ENCODE measurements at regions not wholly inside any gene's neighbourhood (a gene's known extent, or its start where the extent isn't known, plus 50 kb on each side); places are given as distances from the start of the nearest gene placed in this dataset.
"Not testable (repeated sequence)": the region's sequence is repeated elsewhere in the genome, so short reads cannot be mapped to it uniquely, and the experiment has no call there.

DNA sequence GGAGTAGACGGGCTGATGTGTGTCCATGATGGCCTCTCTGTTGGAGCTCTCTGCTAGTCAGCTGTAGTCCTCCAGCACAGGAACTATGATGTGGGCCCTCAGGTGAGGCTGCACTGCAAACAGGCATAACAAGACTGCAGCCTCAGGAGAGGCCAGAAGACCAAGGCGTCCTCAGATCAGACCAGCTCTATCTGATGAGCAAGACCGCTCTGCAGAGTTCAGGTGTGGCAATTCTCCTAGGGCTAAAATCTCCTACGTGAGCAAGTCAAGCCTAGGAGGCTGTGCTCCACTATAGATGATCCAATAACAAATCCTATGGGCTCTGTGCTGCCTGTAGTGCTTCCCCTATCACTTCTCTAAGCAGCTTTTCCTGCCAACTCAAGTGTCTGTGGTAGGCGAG lies 633.4 kb upstream of the SYNCRIP start:
- DNase-seq (no peak), ATAC-seq (no peak)
- Mint-ChIP-seq H3K4me1 (ENCODE audit: low read depth) (no peaks in the 10 kb centered on the region), H3K27me3 (ENCODE audit: low read depth) (no peaks in the 10 kb centered on the region), H3K9me3 (peaks cover 9% of the 10 kb centered on the region), H3K36me3 (ENCODE audit: insufficient read depth) (no peaks in the 10 kb centered on the region), H3K4me3 (no peak overlapping the region)

DNA sequence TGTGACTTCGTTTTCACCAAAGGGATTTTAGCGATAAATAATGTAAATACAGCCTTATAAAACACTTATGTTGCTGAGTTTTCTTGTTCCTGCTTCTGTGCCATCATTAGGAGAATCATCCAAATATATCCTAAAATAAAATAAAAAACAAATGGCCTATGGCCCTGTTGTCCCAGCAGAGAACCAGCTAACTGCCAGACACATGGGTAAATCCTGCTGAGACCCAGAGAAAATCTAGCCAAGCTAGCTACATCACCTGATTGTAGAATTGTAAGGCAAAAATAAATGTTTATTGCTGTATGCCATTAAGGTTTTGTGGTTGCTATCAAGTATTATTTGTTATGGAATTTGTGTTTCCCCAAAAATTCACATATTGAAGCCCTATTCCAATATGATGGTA lies 631.2 kb upstream of the SYNCRIP start:
- Mint-ChIP-seq H3K9me3 (peaks cover 13% of the 10 kb centered on the region), H3K4me1 (ENCODE audit: low read depth) (no peaks in the 10 kb centered on the region), H3K36me3 (ENCODE audit: insufficient read depth) (no peaks in the 10 kb centered on the region), H3K4me3 (no peak overlapping the region), H3K27me3 (ENCODE audit: low read depth) (no peaks in the 10 kb centered on the region)
- DNase-seq (no peak), ATAC-seq (no peak)

DNA sequence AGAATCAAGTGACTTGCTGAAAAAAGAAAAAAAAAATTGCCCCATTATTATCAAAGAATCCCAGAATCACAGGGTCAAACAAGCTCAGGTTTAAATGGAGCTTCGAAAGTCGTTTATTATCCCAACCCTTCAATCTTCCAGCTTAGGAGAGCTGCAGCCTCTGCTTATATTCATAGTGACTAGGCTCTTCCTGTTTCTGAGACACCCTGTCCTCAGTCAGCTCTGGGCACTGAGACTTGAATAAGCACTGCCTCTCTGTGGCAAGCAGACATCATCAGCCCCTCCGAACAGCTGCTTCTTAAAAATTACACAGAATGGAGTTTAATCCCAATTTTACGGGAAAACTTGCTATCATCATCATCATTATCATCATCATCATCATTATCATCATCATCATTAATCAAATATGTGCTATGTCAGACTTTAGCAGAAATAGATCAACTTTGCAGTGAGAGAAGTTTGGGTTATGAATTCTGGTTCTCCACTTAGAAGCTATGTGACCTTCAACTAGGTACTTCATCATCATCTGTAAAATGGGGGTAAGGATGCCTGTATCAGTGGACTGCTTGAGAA lies 614.0 kb upstream of the SYNCRIP start:
- DNase-seq, result no peak
- no peaks in the 10 kb centered on the region for H3K36me3 Mint-ChIP-seq (ENCODE audit: insufficient read depth)
- no peaks in the 10 kb centered on the region for H3K27me3 Mint-ChIP-seq (ENCODE audit: low read depth)

DNA sequence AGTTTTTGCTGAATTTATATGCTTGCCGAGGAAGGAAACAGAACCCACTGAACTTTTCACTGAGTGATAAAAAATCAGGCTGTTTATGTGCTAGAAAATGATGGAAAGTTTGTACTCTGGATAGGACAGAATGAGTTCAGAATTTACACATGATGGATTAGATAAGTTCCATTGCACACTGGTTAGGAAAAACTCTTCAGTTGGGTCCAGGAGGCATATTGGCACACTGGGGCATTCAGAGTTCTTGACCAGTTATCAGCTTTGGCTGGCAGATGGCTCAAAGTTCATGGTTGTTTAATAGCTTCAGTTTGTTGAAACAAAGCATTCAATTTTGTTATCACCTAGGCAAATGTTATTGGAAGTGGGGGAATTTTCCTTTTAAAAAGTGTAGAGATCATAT lies 613.3 kb upstream of the SYNCRIP start:
- no peak for ATAC-seq
- Mint-ChIP-seq H3K27me3 (ENCODE audit: low read depth) (no peaks in the 10 kb centered on the region), H3K36me3 (ENCODE audit: insufficient read depth) (no peaks in the 10 kb centered on the region), H3K4me1 (ENCODE audit: low read depth) (no peaks in the 10 kb centered on the region), H3K4me3 (no peak overlapping the region), H3K9me3 (peaks cover 6% of the 10 kb centered on the region)
- no peak for DNase-seq

More for the DNA sequence above, 614.0 kb upstream of the SYNCRIP start:
- H3K4me1 Mint-ChIP-seq (ENCODE audit: low read depth), result no peaks in the 10 kb centered on the region
- peaks cover 6% of the 10 kb centered on the region for H3K9me3 Mint-ChIP-seq
- ATAC-seq, result no peak
- H3K4me3 Mint-ChIP-seq, result no peak overlapping the region

DNA sequence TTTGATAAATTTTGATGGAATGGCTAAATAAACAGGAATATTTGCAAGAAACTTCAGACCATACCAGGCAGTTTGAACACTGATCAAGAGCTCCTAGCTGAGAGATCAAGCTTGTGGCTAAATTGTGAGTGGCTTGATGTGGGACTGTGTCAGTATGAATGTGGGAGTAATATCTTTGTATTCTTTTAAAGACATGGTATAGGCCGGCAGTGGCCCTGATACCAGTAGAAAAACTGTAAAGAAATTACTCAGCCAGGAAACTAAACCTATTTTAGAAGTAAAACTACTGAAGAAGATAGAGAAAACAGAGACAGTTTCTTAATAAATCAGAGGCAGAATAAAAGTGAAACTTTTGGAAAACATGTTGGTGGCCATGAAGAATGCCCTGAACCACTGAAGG lies 608.4 kb upstream of the SYNCRIP start:
- no peaks in the 10 kb centered on the region for H3K36me3 Mint-ChIP-seq (ENCODE audit: insufficient read depth)
- no peaks in the 10 kb centered on the region for H3K27me3 Mint-ChIP-seq (ENCODE audit: low read depth)
- no peak overlapping the region for H3K4me3 Mint-ChIP-seq
- DNase-seq (no peak), ATAC-seq (no peak)
- H3K9me3 Mint-ChIP-seq, result no peaks in the 10 kb centered on the region
- no peaks in the 10 kb centered on the region for H3K4me1 Mint-ChIP-seq (ENCODE audit: low read depth)

DNA sequence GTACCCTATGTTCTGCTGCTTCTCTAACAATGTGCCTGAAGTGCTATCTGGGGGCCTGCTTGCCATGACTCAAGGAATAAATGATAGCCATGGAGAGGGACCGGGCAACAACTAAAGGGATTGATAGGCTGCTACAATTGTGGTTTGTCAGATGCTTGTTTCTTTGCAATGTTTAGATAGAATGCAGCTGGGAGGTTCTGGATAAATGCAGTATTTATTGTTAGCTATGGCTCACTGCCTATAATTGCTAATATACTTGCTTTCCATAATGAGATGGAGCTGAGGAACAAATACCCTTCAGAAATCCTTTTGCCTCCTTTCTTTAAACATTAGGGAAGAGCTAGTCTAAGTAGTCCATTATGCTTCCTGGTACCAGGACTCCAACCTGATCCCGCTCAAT lies 575.2 kb upstream of the SYNCRIP start:
- no peaks in the 10 kb centered on the region for H3K36me3 Mint-ChIP-seq (ENCODE audit: insufficient read depth)
- ATAC-seq (no peak), DNase-seq (no peak)
- no peak overlapping the region for H3K4me3 Mint-ChIP-seq
- H3K27me3 Mint-ChIP-seq (ENCODE audit: low read depth), result no peaks in the 10 kb centered on the region
- H3K4me1 Mint-ChIP-seq (ENCODE audit: low read depth), result no peaks in the 10 kb centered on the region
- H3K9me3 Mint-ChIP-seq, result no peaks in the 10 kb centered on the region

DNA sequence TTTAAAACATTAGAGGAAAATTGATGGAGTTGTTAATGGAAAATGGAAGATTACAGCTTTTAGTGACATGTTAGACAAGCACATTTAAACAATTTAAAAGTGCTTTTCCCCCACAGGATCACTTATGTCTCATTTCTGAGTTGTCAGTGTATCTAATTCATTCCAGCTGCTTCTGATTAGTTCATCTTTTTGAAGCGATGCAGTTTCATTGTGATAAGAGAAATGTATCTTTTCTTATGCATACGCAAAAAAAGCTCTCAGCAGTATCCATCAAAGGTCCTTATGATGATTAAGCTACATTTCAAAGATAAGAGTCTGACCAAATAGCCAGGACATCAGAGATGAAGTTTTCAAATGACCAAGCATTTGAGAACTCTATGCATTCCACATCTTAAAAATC lies 572.6 kb upstream of the SYNCRIP start:
- Mint-ChIP-seq H3K4me3 (no peak overlapping the region), H3K27me3 (ENCODE audit: low read depth) (no peaks in the 10 kb centered on the region), H3K9me3 (no peaks in the 10 kb centered on the region), H3K36me3 (ENCODE audit: insufficient read depth) (no peaks in the 10 kb centered on the region), H3K4me1 (ENCODE audit: low read depth) (no peaks in the 10 kb centered on the region)
- no peak for DNase-seq
- ATAC-seq, result no peak

DNA sequence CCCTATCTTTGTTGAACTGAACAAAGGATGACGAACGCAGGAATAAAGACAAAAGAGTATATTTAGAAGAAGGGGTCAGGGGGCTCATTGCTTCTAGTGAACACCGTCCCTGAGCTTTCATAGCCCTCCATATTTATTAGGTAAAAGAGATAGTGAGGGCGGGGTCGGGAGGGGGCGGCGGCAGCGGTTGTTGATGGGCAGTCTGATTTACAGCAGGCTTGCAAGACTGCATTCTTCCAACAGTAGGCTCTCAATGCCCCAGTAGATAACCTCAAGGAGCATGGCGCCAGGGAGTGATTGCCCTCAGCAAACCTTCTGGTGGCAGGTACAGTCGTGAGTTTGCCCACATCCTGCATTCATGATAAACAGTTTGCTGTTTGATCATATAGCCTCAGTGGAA lies 563.3 kb upstream of the SYNCRIP start:
- no peaks in the 10 kb centered on the region for H3K27me3 Mint-ChIP-seq (ENCODE audit: low read depth)
- no peaks in the 10 kb centered on the region for H3K36me3 Mint-ChIP-seq (ENCODE audit: insufficient read depth)
- H3K4me1 Mint-ChIP-seq (ENCODE audit: low read depth), result no peaks in the 10 kb centered on the region
- H3K9me3 Mint-ChIP-seq, result peaks cover 15% of the 10 kb centered on the region
- DNase-seq (no peak), ATAC-seq (no peak)
- H3K4me3 Mint-ChIP-seq, result no peak overlapping the region

DNA sequence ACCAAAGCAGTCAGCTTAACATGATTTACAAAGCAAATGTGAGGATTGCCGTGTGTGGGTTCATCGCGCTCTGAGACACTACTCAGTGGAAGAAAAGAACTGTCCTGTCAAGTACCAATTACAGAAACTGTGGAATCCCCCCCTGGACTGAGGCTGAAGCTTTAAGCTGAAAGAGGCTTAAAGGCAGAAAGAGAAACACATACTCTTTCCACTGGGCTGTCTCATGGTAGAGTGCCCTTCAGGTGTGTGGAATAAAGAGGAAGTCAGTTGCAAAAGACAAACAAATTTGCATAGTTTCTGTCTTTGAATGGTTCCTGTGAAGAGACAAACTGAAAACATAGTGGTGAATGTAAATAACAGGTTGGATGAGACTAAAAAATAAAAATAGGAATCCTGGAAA lies 560.4 kb upstream of the SYNCRIP start:
- H3K4me1 Mint-ChIP-seq (ENCODE audit: low read depth), result no peaks in the 10 kb centered on the region
- H3K36me3 Mint-ChIP-seq (ENCODE audit: insufficient read depth), result no peaks in the 10 kb centered on the region
- H3K4me3 Mint-ChIP-seq, result no peak overlapping the region
- peaks cover 19% of the 10 kb centered on the region for H3K9me3 Mint-ChIP-seq
- DNase-seq, result no peak
- no peaks in the 10 kb centered on the region for H3K27me3 Mint-ChIP-seq (ENCODE audit: low read depth)
- no peak for ATAC-seq

DNA sequence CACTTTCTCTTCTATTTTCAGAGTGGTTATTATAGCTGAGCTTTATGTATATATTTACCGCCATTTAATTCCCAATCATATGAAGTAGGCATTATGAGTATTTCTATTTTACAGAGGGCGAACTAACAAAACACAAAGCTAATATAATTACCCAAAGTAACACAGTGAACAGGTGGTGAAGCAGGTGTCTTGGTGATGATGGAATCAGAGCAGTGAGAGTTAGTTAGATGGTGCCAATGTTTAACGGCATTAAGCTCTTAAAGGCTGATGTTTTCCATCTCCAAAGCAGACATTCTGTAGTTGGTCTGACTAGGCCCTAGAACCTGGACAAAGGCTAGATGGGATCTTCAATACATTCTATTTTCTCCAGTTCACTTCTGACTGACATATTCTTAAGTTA lies 551.1 kb upstream of the SYNCRIP start:
- no peaks in the 10 kb centered on the region for H3K36me3 Mint-ChIP-seq (ENCODE audit: insufficient read depth)
- no peaks in the 10 kb centered on the region for H3K4me1 Mint-ChIP-seq (ENCODE audit: low read depth)
- no peaks in the 10 kb centered on the region for H3K9me3 Mint-ChIP-seq
- no peaks in the 10 kb centered on the region for H3K27me3 Mint-ChIP-seq (ENCODE audit: low read depth)
- H3K4me3 Mint-ChIP-seq, result no peak overlapping the region
- ATAC-seq (no peak), DNase-seq (no peak)

DNA sequence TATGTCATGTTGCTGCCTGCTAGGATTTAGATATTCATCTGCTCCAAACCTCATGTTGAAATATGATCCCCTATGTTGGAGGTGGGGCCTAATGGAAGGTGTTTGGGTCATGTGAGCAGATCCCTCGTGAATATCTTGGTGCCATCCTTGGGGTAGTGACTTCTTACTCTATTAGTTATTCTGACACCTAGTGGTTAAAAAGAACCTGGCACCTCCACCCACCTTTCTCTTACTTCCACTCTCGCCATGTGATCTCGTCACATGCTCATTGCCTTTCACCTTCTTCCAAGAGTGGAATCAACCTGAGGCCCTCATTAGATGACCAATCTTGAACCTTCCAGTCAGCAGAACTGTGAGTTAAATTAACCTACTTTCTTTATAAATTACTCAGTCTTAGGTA lies 549.4 kb upstream of the SYNCRIP start:
- ATAC-seq (no peak), DNase-seq (no peak)
- H3K36me3 Mint-ChIP-seq (ENCODE audit: insufficient read depth), result no peaks in the 10 kb centered on the region
- H3K4me3 Mint-ChIP-seq, result no peak overlapping the region
- H3K9me3 Mint-ChIP-seq, result no peaks in the 10 kb centered on the region
- no peaks in the 10 kb centered on the region for H3K27me3 Mint-ChIP-seq (ENCODE audit: low read depth)
- no peaks in the 10 kb centered on the region for H3K4me1 Mint-ChIP-seq (ENCODE audit: low read depth)

DNA sequence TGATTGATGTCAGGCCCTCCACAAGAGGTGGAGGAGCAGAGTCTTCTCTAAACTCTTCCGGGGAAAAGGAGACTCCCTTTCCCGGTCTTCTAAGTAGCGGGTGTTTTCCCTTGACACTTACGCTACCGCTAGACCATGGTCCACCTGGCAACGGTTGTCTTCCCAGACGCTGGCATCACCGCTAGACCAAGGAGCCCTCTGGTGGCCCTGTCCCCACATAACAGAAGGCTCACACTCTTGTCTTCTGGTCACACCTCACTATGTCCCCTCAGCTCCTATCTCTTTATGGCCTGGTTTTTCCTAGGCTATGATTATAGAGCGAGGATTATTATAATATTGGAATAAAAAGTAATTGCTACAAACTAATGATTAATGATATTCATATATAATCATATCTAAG lies 532.5 kb upstream of the SYNCRIP start:
- ATAC-seq; H3K9me3 Mint-ChIP-seq; H3K4me3 Mint-ChIP-seq; H3K4me1 Mint-ChIP-seq (ENCODE audit: low read depth); H3K27me3 Mint-ChIP-seq (ENCODE audit: low read depth); DNase-seq; H3K36me3 Mint-ChIP-seq (ENCODE audit: insufficient read depth): not testable (repeated sequence)

DNA sequence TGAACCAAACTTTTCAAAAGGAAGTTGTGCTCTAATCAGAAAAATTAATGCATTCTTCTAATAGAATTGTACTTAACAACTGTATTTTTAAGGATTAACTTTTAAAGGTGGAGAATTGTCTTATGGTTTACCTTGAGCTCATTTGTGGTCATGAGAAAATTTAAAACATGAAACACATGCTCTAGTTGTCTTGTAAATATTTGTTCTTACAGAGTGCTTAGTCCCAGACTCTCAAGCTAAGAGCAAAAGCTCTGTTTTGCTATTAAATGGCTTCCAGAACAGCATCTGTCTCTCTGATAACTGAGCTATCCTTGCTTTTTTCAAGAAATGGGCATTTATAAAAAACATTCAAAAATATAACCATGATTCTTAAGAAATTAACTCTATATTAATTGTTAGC lies 512.2 kb upstream of the SYNCRIP start:
- H3K9me3 Mint-ChIP-seq, result no peaks in the 10 kb centered on the region
- H3K4me1 Mint-ChIP-seq (ENCODE audit: low read depth), result no peaks in the 10 kb centered on the region
- H3K36me3 Mint-ChIP-seq (ENCODE audit: insufficient read depth), result no peaks in the 10 kb centered on the region
- ATAC-seq (no peak), DNase-seq (no peak)
- H3K4me3 Mint-ChIP-seq, result no peak overlapping the region
- no peaks in the 10 kb centered on the region for H3K27me3 Mint-ChIP-seq (ENCODE audit: low read depth)

DNA sequence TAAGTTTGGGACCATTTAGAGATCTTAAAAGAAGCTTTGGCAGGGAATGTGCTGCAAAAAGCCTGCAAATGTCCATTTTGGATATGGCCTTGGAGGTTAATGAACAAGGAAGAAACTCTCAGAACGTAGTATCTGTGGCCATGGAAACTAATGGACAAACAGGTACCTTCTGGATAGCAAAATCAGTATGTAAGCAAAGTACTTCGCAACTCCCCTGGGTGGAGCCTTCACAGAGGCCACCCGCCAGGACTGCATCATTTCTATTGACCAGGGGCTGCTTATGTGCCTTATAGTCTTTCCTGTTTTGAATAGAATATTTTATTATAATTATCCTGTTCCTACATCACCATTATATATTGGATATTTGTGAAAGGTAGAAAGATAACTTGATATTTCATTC lies 510.8 kb upstream of the SYNCRIP start:
- no peak overlapping the region for H3K4me3 Mint-ChIP-seq
- ATAC-seq (no peak), DNase-seq (no peak)
- H3K9me3 Mint-ChIP-seq, result no peaks in the 10 kb centered on the region
- H3K27me3 Mint-ChIP-seq (ENCODE audit: low read depth), result no peaks in the 10 kb centered on the region
- no peaks in the 10 kb centered on the region for H3K36me3 Mint-ChIP-seq (ENCODE audit: insufficient read depth)
- H3K4me1 Mint-ChIP-seq (ENCODE audit: low read depth), result no peaks in the 10 kb centered on the region

DNA sequence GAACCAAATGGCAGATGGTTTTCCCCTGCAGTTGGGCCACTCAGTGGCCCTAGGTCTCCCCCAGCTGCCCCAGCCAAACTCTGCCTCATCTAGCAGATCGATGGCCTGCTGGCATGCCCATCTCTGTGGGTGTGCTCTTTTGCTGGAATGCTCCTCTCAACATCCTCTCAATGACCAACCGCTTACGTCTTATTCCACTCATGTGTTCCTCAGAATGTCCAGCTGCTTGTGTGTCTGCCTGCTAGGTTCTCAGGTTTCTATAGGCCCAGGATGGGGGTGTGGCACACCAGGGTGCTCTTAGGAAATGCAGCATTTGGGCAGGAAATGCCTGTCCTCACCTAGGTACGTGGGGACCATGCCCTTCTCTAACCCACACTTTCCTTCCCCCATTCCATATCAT lies 509.9 kb upstream of the SYNCRIP start:
- Mint-ChIP-seq H3K36me3 (ENCODE audit: insufficient read depth) (no peaks in the 10 kb centered on the region), H3K4me1 (ENCODE audit: low read depth) (no peaks in the 10 kb centered on the region), H3K27me3 (ENCODE audit: low read depth) (no peaks in the 10 kb centered on the region), H3K9me3 (no peaks in the 10 kb centered on the region), H3K4me3 (no peak overlapping the region)
- ATAC-seq (no peak), DNase-seq (no peak)

DNA sequence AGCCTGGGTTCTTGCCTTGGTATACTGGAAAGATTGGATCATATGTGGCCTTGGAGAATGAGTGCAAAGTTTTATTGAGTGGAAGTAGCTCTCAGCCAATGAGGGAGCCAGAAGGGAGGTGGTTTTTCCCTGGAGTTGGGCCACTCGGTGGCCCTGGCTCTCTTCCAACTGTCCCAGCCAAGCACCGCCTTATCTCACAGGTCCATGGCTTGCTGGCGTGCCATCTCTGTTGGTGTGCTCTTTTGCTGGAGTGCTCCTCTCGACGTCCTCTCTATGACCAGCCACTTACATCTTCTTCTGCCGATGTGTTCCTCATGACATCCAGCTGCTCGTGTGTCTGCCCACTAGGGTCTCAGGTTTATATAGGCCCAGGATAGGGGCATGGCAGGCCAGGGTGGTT lies 505.9 kb upstream of the SYNCRIP start:
- no peak for DNase-seq
- no peaks in the 10 kb centered on the region for H3K27me3 Mint-ChIP-seq (ENCODE audit: low read depth)
- ATAC-seq, result no peak
- no peaks in the 10 kb centered on the region for H3K9me3 Mint-ChIP-seq
- no peaks in the 10 kb centered on the region for H3K4me1 Mint-ChIP-seq (ENCODE audit: low read depth)
- H3K4me3 Mint-ChIP-seq, result no peak overlapping the region
- no peaks in the 10 kb centered on the region for H3K36me3 Mint-ChIP-seq (ENCODE audit: insufficient read depth)

All from activated T-cell treated with anti-CD3 and anti-CD28 coated beads, Interleukin-2, amount 50 U/mL, for 4 hours (primary cell).